AG09319 (cell line): ENCODE measurements at regions not wholly inside any gene's neighbourhood (a gene's known extent, or its start where the extent isn't known, plus 50 kb on each side); places are given as distances from the start of the nearest gene placed in this dataset.

ENCODE experiments used
- DNase-seq: peaks from one replicate; pipeline ENCODE4 v3.0.0-alpha.2; 2010; ENCODE audit warnings: low read depth; ENCODE audit errors: extremely low read depth
- TF ChIP-seq, protein P1 (sequence below): IDR thresholded peaks from 2 replicates; pipeline ENCODE4 v1.5.1; 2011; ENCODE audit warnings: low read depth, mild to moderate bottlenecking, inconsistent platforms, low read length, moderate library complexity

DNA sequence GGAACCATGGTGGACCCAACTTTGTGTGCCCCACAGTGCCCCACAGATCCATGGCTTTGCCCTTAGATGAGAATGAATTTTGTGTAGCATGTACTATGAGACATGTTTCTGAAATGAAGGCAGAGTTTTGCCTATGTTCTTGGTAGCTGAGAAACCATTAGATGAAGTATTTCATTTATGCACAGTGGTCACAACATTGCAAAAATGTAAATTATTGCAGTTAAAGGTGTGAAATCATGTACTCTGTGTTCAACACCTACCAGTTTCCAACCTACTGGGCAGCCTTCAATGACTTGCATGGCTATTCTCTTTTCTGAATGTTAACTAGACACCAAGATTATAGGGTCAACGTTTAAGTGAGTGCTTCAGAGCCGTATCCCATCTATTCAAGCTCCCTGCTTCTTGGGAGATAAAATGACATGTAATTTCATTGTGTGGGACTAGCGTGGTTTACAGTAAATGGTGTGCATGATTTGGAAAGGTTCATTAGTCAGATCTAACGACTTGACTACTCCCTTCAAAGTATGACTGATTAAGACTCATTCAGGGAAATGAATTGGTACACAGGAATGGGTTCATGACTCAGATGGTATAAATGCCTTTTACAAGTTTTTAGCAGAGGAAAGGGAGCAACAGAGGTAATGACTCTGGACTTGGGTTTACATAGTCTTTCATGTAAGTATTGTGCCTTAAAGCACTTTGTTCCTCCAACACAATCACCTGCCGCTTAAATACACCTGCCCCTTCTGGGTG lies 106.1 kb upstream of the AKIRIN2 start:
- no peak for DNase-seq

DNA sequence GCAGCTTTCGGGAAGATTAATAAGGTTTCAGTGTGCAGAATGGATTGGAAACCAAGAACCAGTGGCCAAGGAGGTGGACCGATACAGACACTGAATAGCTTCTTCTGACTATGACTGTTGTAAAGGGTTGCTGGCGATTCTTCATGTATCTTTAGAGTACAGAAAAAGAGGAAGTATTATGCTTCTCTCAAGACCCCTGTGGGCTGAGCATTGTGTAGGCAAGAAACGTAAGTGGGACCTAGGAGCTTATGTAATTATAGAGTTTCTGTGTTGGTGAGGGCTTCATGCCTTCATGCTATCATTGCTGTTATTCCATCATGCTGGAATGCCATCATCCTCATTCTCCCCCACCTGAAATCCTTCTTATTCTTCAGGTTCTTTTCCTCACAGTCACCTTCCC lies 105.4 kb upstream of the AKIRIN2 start:
- TF ChIP-seq, protein P1, sequence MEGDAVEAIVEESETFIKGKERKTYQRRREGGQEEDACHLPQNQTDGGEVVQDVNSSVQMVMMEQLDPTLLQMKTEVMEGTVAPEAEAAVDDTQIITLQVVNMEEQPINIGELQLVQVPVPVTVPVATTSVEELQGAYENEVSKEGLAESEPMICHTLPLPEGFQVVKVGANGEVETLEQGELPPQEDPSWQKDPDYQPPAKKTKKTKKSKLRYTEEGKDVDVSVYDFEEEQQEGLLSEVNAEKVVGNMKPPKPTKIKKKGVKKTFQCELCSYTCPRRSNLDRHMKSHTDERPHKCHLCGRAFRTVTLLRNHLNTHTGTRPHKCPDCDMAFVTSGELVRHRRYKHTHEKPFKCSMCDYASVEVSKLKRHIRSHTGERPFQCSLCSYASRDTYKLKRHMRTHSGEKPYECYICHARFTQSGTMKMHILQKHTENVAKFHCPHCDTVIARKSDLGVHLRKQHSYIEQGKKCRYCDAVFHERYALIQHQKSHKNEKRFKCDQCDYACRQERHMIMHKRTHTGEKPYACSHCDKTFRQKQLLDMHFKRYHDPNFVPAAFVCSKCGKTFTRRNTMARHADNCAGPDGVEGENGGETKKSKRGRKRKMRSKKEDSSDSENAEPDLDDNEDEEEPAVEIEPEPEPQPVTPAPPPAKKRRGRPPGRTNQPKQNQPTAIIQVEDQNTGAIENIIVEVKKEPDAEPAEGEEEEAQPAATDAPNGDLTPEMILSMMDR = no peak
- DNase-seq = no peak

More for the DNA sequence above, 106.1 kb upstream of the AKIRIN2 start:
- TF ChIP-seq, protein P1 = no peak

DNA sequence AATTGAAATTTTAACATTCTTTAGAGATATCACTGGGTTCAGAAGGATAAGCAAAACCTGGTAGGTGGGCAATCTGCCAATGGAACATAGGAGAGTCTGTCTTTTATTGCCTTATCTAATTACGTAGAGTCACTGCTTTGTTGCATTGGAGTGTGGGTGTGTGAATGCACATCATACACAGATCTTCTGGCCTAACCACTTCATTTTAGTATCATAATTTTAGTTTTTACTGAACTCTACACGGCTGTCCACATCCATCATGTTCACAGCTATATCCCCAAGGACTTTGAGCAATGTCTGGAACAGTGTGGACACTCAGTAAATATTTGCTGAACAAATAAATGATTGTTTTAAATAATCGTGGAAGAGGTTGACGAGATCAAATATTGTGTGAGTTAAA lies 104.6 kb upstream of the AKIRIN2 start:
- DNase-seq = no peak
- TF ChIP-seq, protein P1 = no peak

DNA sequence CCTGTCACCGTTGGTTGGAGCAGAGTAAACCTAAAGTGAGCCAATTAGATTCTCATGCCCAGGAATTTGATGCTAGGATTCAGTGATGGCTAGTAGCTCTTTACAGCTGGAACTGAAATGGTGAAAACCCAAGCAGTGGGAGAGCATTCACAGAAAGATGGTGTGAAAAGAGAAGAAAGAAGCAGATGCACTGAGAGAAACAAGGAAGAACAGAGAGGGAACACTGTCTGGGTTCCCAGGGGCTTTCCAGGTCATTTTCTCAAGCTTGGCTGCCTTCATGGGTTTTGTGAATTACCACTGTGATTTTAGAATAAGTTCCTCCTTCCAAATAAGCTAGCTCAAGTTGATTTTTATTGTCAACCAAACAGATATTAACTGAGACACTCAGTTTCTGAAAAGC lies 104.1 kb upstream of the AKIRIN2 start:
- no peak for DNase-seq
- TF ChIP-seq, protein P1 = no peak

DNA sequence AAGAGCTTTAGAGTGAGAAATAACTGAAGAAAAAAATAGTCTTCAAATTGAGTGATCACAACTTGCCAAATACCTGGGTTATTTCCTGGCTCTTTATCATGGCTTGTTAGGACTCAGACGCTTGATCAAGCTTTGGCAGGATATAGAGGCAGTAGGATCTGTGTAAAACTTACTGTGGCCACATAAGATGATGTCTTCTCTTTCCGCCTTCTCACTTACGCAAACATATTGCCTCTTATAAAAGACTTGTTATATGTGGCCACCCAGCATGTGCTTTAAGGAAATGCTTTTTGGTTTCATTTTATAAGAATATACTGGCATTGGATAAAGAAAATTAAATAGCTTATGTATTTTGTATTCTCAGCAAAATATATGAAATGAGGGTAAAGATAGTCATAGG lies 101.8 kb upstream of the AKIRIN2 start:
- DNase-seq = no peak
- TF ChIP-seq, protein P1 = no peak

DNA sequence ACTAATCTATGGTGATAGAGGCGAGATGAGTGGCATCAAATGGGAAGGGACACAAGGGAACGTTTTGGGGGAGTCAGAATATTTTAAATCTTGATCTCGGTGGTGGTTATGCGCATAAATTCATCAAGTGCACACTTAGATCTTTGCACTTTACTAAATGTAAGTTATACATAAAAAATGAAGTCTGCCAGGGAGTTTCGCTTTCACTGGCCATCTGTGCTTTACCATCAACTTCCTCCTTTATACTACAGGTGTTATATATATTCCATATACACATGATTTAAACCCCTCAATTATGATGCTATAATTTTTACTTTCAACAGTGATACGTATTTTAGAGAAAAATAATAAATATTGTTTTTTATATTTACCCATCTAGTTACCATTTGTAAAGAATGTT lies 97.6 kb upstream of the AKIRIN2 start:
- no peak for DNase-seq
- TF ChIP-seq, protein P1 = no peak

DNA sequence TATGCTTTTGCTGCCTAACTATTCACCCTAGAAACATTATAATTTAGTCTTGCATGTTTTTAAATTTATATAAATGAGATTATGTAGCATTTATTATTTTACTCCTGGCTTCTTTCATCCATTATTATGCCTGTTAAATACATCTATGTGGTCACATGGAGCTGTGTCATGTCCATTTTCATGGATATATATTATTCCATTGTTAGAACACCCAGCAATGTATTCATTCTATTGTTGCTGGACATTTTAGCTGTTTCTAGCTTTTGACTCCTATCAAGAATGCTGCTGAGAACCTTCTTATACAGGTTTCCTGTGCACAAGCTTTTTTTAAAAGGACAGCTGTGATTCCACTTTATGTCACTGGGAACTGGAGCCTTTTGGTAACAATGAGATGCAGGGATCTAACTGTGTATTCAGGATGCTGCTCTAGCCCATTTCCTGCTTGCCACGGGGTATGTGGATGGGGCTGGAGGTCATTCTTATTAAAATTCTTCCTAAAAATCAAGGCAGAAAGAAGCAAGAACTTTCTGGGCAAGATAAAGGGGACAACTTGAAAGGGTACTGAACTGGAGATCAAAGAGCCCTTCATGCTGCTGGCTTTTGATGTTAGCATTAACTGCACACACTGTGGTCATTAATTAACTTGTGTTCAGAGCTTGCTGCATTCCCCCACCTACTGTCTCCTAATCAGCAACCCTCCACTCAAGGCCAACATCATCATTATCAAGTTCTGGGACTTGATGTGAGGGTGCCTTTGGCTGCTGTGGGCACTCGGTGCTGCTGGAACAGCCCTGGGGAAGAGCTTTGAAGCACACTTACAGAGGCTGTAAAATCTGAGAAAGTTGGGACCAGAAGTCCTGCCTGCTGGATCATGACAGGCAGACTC lies 96.6 kb upstream of the AKIRIN2 start:
- DNase-seq = no peak
- TF ChIP-seq, protein P1 = no peak
